ENCODE measurements at regions not wholly inside any gene's neighbourhood (a gene's known extent, or its start where the extent isn't known, plus 50 kb on each side); places are given as distances from the start of the nearest gene placed in this dataset.

DNA sequence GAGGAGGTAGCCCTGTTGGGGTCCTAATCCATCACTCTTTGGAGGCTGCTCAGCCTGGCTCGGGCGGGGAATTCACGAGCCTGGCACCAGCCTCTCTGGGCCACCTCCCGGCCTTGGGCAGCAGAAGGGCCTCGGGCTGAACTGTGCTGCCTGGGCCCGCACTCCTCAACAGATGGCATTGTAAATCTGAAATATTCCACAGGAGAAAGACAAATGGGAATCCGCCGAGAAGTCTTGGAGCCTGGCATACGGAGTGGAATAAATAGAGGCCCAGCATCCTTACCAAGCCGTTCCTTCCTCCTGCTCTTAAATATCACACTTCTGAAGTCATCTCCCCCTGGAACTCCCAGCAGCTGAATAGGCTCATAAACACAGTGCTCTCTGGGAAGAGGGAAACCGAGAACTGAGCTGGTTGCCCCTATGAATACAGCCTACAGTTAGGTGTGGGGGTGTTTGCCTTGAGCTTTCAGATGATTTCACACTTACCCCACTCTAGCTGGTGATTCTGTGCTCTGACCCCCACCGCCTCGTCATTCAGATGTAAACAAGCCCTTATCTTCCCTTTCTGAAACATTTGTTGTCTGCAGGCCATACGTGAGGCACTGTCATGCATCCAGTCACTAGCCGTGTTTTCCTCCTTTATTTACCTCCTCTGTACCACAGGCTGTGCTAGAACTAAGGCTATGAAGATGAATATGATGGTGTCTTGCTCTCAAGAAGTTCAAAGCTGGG lies 455.0 kb upstream of the CLINT1 start:
- no peak overlapping the region for H3K4me3 ChIP-seq (replicated peaks in 1 of 3)
- no peaks in the 10 kb centered on the region for H3K4me1 ChIP-seq
- no peak for DNase-seq
- H3K27me3 ChIP-seq: no peaks in the 10 kb centered on the region
- H3K36me3 ChIP-seq: no peaks in the 10 kb centered on the region
- TF ChIP-seq POLR2A (IDR thresholded peaks at IDR 0.05): no peak
- TF ChIP-seq, protein P1, sequence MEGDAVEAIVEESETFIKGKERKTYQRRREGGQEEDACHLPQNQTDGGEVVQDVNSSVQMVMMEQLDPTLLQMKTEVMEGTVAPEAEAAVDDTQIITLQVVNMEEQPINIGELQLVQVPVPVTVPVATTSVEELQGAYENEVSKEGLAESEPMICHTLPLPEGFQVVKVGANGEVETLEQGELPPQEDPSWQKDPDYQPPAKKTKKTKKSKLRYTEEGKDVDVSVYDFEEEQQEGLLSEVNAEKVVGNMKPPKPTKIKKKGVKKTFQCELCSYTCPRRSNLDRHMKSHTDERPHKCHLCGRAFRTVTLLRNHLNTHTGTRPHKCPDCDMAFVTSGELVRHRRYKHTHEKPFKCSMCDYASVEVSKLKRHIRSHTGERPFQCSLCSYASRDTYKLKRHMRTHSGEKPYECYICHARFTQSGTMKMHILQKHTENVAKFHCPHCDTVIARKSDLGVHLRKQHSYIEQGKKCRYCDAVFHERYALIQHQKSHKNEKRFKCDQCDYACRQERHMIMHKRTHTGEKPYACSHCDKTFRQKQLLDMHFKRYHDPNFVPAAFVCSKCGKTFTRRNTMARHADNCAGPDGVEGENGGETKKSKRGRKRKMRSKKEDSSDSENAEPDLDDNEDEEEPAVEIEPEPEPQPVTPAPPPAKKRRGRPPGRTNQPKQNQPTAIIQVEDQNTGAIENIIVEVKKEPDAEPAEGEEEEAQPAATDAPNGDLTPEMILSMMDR (IDR thresholded peaks at IDR 0.05): no peak
- intact Hi-C loops (cut with DNase I): no loop called here
- H3K9me3 ChIP-seq: no peaks in the 10 kb centered on the region
- no peak overlapping the region for H3K27ac ChIP-seq
- 87 to 88% methylated on average over 15 of the region's 15 CpGs for WGBS, 2 donors

DNA sequence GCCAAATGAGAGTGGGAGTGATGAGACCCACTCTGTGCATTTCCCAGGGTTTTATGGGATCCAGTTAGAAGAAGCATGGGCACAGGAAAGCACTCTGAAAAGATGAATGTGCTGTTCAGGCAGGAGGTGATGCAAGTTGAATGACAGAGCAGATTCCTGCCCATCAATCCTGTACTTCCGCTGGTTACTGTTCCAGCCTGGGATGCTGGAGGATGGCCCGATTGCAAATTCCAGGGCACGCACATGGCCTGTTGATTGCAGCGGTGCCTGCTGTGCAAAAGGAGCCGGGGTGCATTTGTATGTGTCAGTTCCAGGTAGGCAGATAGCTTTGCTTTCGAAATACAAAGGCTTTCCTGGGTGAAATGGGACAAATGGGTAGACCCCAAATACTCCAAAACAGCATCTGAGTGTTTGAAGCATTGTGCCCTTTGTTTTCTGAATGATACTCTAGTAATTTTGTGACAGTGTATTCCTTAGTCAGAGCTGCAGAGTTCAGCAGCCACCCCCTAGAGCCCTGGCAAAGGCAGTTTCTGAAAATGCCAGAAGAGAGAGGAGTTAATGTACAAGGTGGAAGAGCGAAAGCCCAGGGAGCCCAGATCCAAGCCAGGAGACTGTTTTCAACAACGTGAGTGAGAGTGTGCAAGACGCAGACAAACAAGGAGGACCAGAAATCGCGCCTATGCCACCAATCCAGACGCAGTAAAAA lies 454.2 kb upstream of the CLINT1 start:
- Histone ChIP-seq H3K36me3 (no peaks in the 10 kb centered on the region), H3K27me3 (no peaks in the 10 kb centered on the region), H3K4me3 (replicated peaks in 1 of 3) (no peak overlapping the region), H3K4me1 (no peaks in the 10 kb centered on the region), H3K9me3 (no peaks in the 10 kb centered on the region), H3K27ac (no peak overlapping the region)
- 81 to 84% methylated on average over 11 to 12 of the region's 12 CpGs for WGBS, 2 donors
- intact Hi-C loops (cut with DNase I): no loop called here
- TF ChIP-seq POLR2A (IDR thresholded peaks at IDR 0.05): no peak
- TF ChIP-seq, protein P1 (IDR thresholded peaks at IDR 0.05): no peak
- no peak for DNase-seq

GRCh38 chr5:158309088-158309807 lies 450.3 kb upstream of the CLINT1 start:
- H3K9me3 ChIP-seq: no peaks in the 10 kb centered on the region
- H3K4me1 ChIP-seq: no peaks in the 10 kb centered on the region
- 82 to 86% methylated on average over 6 of the region's 6 CpGs for WGBS, 2 donors
- intact Hi-C loops (cut with DNase I): no loop called here
- H3K27me3 ChIP-seq: no peaks in the 10 kb centered on the region
- H3K27ac ChIP-seq: no peak overlapping the region
- no peak for TF ChIP-seq POLR2A (IDR thresholded peaks at IDR 0.05)
- TF ChIP-seq, protein P1 (IDR thresholded peaks at IDR 0.05): no peak
- no peak for DNase-seq
- no peaks in the 10 kb centered on the region for H3K36me3 ChIP-seq
- H3K4me3 ChIP-seq (replicated peaks in 1 of 3): no peak overlapping the region

- H3K9me3 ChIP-seq: no peaks in the 10 kb centered on the region
- no peaks in the 10 kb centered on the region for H3K27me3 ChIP-seq
- H3K4me1 ChIP-seq: no peaks in the 10 kb centered on the region
- no peak for DNase-seq
- no peak overlapping the region for H3K27ac ChIP-seq
- intact Hi-C loops (cut with DNase I): no loop called here
- WGBS, 2 donors: 81 to 90% methylated on average over 6 of the region's 6 CpGs
- no peaks in the 10 kb centered on the region for H3K36me3 ChIP-seq
- TF ChIP-seq POLR2A (IDR thresholded peaks at IDR 0.05): no peak
- TF ChIP-seq, protein P1 (IDR thresholded peaks at IDR 0.05): no peak
- no peak overlapping the region for H3K4me3 ChIP-seq (replicated peaks in 1 of 3)
Measured at GRCh38 chr5:158308429-158309025, 449.6 kb upstream of the CLINT1 start.

Measured in thyroid gland (tissue), 4 donors.